Mesenchymal stem cell (in vitro differentiated cells and primary cell): ENCODE measurements at regions not wholly inside any gene's neighbourhood (a gene's known extent, or its start where the extent isn't known, plus 50 kb on each side); places are given as distances from the start of the nearest gene placed in this dataset.

Experiments used
- DNase-seq: peaks from one replicate; pipeline ENCODE4 v3.0.0-alpha.2; 2013
- H2AFZ ChIP-seq: one replicate; pipeline ENCODE4 v1.6.1; 2013; ENCODE audit warnings: low read depth, mild to moderate bottlenecking, control low read depth, inconsistent platforms, low read length, moderate library complexity
- H2AK5ac ChIP-seq: 2 replicates; pipeline ENCODE4 v1.6.1; 2013; ENCODE audit warnings: low read length, moderate library complexity, mild to moderate bottlenecking, inconsistent platforms; ENCODE audit not compliant: severe bottlenecking
- H2BK120ac ChIP-seq: one replicate; pipeline ENCODE4 v1.6.1; 2013; ENCODE audit warnings: low read depth, mild to moderate bottlenecking, inconsistent platforms, low read length, moderate library complexity
- H2BK12ac ChIP-seq, 2 experiments: one replicate each; pipeline ENCODE4 v1.6.1; 2013; ENCODE audit warnings: inconsistent platforms in 2 of 2, low read length in 2 of 2, mild to moderate bottlenecking in 2 of 2, moderate library complexity in 2 of 2, control low read depth in 1 of 2
- H2BK15ac ChIP-seq: one replicate; pipeline ENCODE4 v1.6.1; 2013; ENCODE audit warnings: mild to moderate bottlenecking, low read depth, inconsistent platforms; ENCODE audit not compliant: poor library complexity, severe bottlenecking
- H2BK5ac ChIP-seq: 2 replicates; pipeline ENCODE4 v1.6.1; 2013; ENCODE audit warnings: low read depth, mild to moderate bottlenecking, low read length, control low read depth, inconsistent platforms; ENCODE audit not compliant: poor library complexity, severe bottlenecking
- H3K14ac ChIP-seq, 2 experiments: one replicate each; pipeline ENCODE4 v1.6.1; 2013; ENCODE audit warnings: inconsistent platforms in 2 of 2, low read length in 2 of 2, control low read depth in 1 of 2, mild to moderate bottlenecking in 1 of 2, moderate library complexity in 1 of 2
- H3K18ac ChIP-seq, 2 experiments: one replicate each; pipeline ENCODE4 v1.6.1; 2013; ENCODE audit warnings: inconsistent platforms in 2 of 2, low read length in 2 of 2, control low read depth in 1 of 2, low read depth in 1 of 2, mild to moderate bottlenecking in 1 of 2
- H3K23ac ChIP-seq, 2 experiments: one replicate each; pipeline ENCODE4 v1.6.1; 2013; ENCODE audit warnings: inconsistent platforms in 2 of 2, low read length in 2 of 2, mild to moderate bottlenecking in 2 of 2, moderate library complexity in 2 of 2, control low read depth in 1 of 2
- H3K27ac ChIP-seq: 2 replicates; pipeline ENCODE4 v1.5.1; 2013; ENCODE audit warnings: mild to moderate bottlenecking, moderate library complexity, low read length, control low read depth, inconsistent platforms; ENCODE audit not compliant: poor library complexity, severe bottlenecking
- H3K27me3 ChIP-seq, 2 experiments: 2 replicates each; pipeline versions ENCODE4 v1.6.1 to v1.7.0; 2013; ENCODE audit warnings: low read length in 2 of 2, mild to moderate bottlenecking in 2 of 2, moderate library complexity in 2 of 2, control low read depth in 1 of 2, inconsistent platforms in 1 of 2; ENCODE audit not compliant: control insufficient read depth in 1 of 2, insufficient read depth in 1 of 2
- H3K36me3 ChIP-seq, 2 experiments: 2 replicates each; pipeline versions ENCODE4 v1.6.1 to v1.7.0; 2013; ENCODE audit warnings: low read length in 2 of 2, control low read depth in 1 of 2, inconsistent platforms in 1 of 2, low read depth in 1 of 2, mild to moderate bottlenecking in 1 of 2; ENCODE audit not compliant: insufficient read depth in 2 of 2, control insufficient read depth in 1 of 2
- H3K4ac ChIP-seq, 2 experiments: one replicate each; pipeline ENCODE4 v1.6.1; 2013; ENCODE audit warnings: inconsistent platforms in 2 of 2, low read length in 2 of 2, mild to moderate bottlenecking in 2 of 2, moderate library complexity in 2 of 2, control low read depth in 1 of 2, low read depth in 1 of 2
- H3K4me1 ChIP-seq: 2 replicates; pipeline ENCODE4 v1.6.1; 2013; ENCODE audit warnings: low read depth, low read length, control low read depth; ENCODE audit not compliant: control insufficient read depth, insufficient read depth
- H3K4me2 ChIP-seq: 2 replicates; pipeline ENCODE4 v1.6.1; 2013; ENCODE audit warnings: low read length, mild to moderate bottlenecking, inconsistent platforms; ENCODE audit not compliant: poor library complexity, severe bottlenecking
- H3K4me3 ChIP-seq, 2 experiments: 2 replicates each; pipeline versions ENCODE4 v1.5.1 to v1.7.0; 2013; ENCODE audit warnings: low read length in 2 of 2, mild to moderate bottlenecking in 2 of 2, control low read depth in 1 of 2, low read depth in 1 of 2; ENCODE audit not compliant: insufficient read depth in 1 of 2
- H3K79me1 ChIP-seq: replicated peaks from 2 replicates; pipeline ENCODE4 v1.6.1; 2013; ENCODE audit warnings: mild to moderate bottlenecking, control low read depth, low read length, inconsistent platforms; ENCODE audit not compliant: poor library complexity, severe bottlenecking
- H3K9ac ChIP-seq: 2 replicates; pipeline ENCODE4 v1.7.0; 2013; ENCODE audit warnings: mild to moderate bottlenecking, low read length, moderate library complexity
- H3K9me3 ChIP-seq: 2 replicates; pipeline ENCODE4 v1.7.0; 2013; ENCODE audit warnings: mild to moderate bottlenecking, low read length; ENCODE audit not compliant: control insufficient read depth
- H4K8ac ChIP-seq: one replicate; pipeline ENCODE4 v1.6.1; 2013; ENCODE audit warnings: inconsistent platforms, mild to moderate bottlenecking, low read length, moderate library complexity
- H4K91ac ChIP-seq: one replicate; pipeline ENCODE4 v1.6.1; 2013; ENCODE audit warnings: mild to moderate bottlenecking, low read length, inconsistent platforms
- WGBS: methylation state at CpG from one replicate; pipeline ENCODE4 v1.1.7; 2013; ENCODE audit warnings: mixed read lengths; 5-methylcytosine and 5-hydroxymethylcytosine counted together

DNA sequence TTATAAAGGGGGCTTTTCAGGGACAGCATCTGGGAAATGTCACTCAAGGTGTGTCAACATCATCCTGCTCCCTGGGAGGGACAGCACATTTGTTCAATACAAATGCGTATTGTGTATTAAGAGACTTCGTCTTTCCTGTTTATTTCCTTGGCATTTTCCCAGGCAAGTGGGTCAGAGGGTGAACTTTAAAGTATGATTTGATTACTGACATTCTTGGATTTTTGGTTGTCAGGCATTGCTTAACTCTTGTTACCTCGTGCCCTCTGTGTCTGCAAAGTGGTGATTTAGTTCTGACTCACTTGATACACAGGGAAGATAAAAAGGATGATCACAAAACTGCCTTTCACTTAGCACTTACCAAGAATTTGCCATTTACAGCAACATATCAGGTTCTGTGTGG is 292.7 kb downstream of the SUCLA2 start:
- H2BK12ac ChIP-seq: no peak overlapping the region
- WGBS: 9% methylated on average over 2 of the region's 3 CpGs
- no peak overlapping the region for H3K4ac ChIP-seq
- H2BK5ac ChIP-seq: no peak overlapping the region
- no peak overlapping the region for H2AFZ ChIP-seq
- H3K9ac ChIP-seq: no peak overlapping the region
- no peaks in the 10 kb centered on the region for H3K79me1 ChIP-seq
- no peaks in the 10 kb centered on the region for H3K36me3 ChIP-seq
- no peak overlapping the region for H3K14ac ChIP-seq
- H3K23ac ChIP-seq: no peak overlapping the region
- DNase-seq: peak; percentile 80
- H3K4me2 ChIP-seq: no peak overlapping the region
- no peaks in the 10 kb centered on the region for H3K4me1 ChIP-seq
- peaks cover 7 to 8% of the 10 kb centered on the region in 2 experiments for H3K27me3 ChIP-seq
- H2BK120ac ChIP-seq: no peak overlapping the region
- H2AK5ac ChIP-seq: no peak overlapping the region
- no peak overlapping the region for H3K27ac ChIP-seq
- H4K91ac ChIP-seq: no peak overlapping the region
- no peak overlapping the region for H4K8ac ChIP-seq
- no peak overlapping the region for H2BK15ac ChIP-seq
- no peaks in the 10 kb centered on the region for H3K9me3 ChIP-seq
- no peak overlapping the region for H3K4me3 ChIP-seq
- H3K18ac ChIP-seq: no peak overlapping the region

DNA sequence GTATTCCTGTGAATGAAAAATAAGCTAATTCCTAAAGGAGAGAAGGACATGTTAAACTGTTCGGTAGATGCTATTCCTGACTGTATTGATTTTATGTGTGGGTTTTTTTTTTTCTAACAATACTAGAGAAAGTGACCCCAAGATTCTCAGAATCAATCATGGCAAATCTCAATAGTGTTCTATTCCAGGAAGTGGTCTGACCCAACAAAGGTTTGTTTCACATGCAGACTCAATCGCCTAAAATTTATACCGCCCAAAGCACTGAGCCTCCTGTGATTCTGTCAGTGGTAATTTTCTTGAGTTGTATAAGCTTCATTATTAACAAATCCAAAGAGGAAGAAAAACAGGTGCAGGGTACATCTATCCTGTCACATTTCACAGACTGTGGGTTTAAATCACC is 293.7 kb downstream of the SUCLA2 start:
- Histone ChIP-seq H3K18ac (no peak overlapping the region), H3K4me1 (no peaks in the 10 kb centered on the region), H3K27me3 (peaks cover 7 to 8% of the 10 kb centered on the region in 2 experiments), H2AFZ (no peak overlapping the region), H2BK12ac (no peak overlapping the region), H3K4me2 (no peak overlapping the region), H3K9ac (no peak overlapping the region), H3K79me1 (no peaks in the 10 kb centered on the region), H2AK5ac (no peak overlapping the region), H3K9me3 (no peaks in the 10 kb centered on the region), H2BK5ac (no peak overlapping the region), H2BK15ac (no peak overlapping the region), H4K91ac (no peak overlapping the region), H3K23ac (no peak overlapping the region), H3K14ac (no peak overlapping the region), H3K27ac (no peak overlapping the region), H3K36me3 (no peaks in the 10 kb centered on the region), H3K4ac (no peak overlapping the region), H2BK120ac (no peak overlapping the region), H4K8ac (no peak overlapping the region), H3K4me3 (no peak overlapping the region)
- DNase-seq: no peak
- WGBS: 82% methylated on average over 3 of the region's 3 CpGs

DNA sequence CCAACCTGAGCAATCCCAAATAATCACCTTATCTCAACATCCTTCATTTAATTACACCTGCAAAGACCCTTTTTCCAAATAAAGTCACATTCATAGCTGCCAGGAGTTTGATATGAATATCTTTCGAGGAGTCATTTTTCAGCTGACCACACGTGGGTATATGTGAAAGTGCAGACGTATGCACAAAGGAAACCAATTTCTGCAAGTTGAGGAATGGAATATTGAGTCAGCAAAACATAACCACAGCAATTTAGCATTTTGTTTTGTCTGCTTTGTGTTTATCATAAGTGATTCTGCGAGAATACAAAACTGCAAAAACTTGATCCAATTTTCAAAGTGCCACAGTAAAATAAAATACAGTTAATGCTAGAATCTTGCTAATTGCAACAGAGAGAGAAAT is 295.9 kb downstream of the SUCLA2 start:
- Histone ChIP-seq H2BK15ac (no peak overlapping the region), H3K9me3 (no peaks in the 10 kb centered on the region), H2AFZ (no peak overlapping the region), H3K4ac (no peak overlapping the region), H3K4me3 (no peak overlapping the region), H3K23ac (no peak overlapping the region), H3K14ac (no peak overlapping the region), H2BK12ac (no peak overlapping the region), H3K27me3 (peaks cover 0 to 4% of the 10 kb centered on the region in 2 experiments), H3K9ac (no peak overlapping the region), H3K36me3 (no peaks in the 10 kb centered on the region), H2BK120ac (no peak overlapping the region), H4K8ac (no peak overlapping the region), H3K27ac (no peak overlapping the region), H3K4me2 (no peak overlapping the region), H4K91ac (no peak overlapping the region), H3K79me1 (no peaks in the 10 kb centered on the region), H2BK5ac (no peak overlapping the region), H3K18ac (no peak overlapping the region), H3K4me1 (no peaks in the 10 kb centered on the region), H2AK5ac (no peak overlapping the region)
- no peak for DNase-seq
- WGBS: 89% methylated on average over 4 of the region's 4 CpGs

DNA sequence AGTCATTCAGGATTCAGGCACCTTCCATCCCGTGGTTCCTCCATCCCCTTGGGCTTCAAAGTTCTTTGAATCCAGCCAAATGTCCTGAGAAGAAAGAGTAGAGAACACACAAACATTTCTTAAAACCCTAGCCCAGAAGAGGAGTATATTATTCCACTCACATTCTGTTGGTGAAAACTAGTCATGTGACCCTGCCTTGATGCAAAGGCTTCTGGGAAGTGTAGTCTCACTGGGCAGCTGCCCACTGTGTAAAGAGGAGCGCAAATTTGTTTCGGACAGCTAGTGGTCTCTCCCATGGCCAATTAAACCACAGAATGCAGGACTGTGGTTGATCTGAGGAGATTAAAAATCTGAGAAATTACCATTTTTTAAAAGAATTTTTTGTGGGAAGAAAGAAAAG is 304.4 kb downstream of the SUCLA2 start:
- Histone ChIP-seq H4K8ac (no peak overlapping the region), H2BK15ac (no peak overlapping the region), H3K79me1 (no peaks in the 10 kb centered on the region), H3K4me1 (no peaks in the 10 kb centered on the region), H3K14ac (no peak overlapping the region), H3K27ac (no peak overlapping the region), H2AFZ (no peak overlapping the region), H2AK5ac (peak overlapping the region; percentile 57), H2BK5ac (no peak overlapping the region), H3K18ac (no peak overlapping the region), H3K9me3 (no peaks in the 10 kb centered on the region), H2BK120ac (no peak overlapping the region), H3K4me2 (no peak overlapping the region), H2BK12ac (no peak overlapping the region), H3K23ac (no peak overlapping the region), H3K4me3 (no peak overlapping the region), H3K4ac (no peak overlapping the region), H3K36me3 (no peaks in the 10 kb centered on the region), H3K27me3 (no peaks in the 10 kb centered on the region), H3K9ac (no peak overlapping the region), H4K91ac (no peak overlapping the region)
- no peak for DNase-seq
- WGBS: 89% methylated on average over 3 of the region's 3 CpGs
